Endothelial cell of umbilical vein (primary cell): ENCODE measurements at regions not wholly inside any gene's neighbourhood (a gene's known extent, or its start where the extent isn't known, plus 50 kb on each side); places are given as distances from the start of the nearest gene placed in this dataset.

Source experiments
- BruUV-seq: library from RNA; stranded (reverse); fragments of 400-500 nt; replicated peaks from 2 replicates; lab custom pipeline; 2021; lab: Mats Ljungman, UMichigan
- CTCF ChIA-PET: fragments of 300-600, 350-600 bp; sonication (Branson Sonifier 250); formaldehyde crosslinking; loops from one replicate; lab custom pipeline; 2021; ENCODE audit warnings: antibody characterized with exemption, inconsistent platforms; lab: Charles Lee
- POLR2A ChIA-PET: fragments of 300-600, 350-600 bp; sonication (Branson Sonifier 250); formaldehyde crosslinking; loops from one replicate; lab custom pipeline; 2021; ENCODE audit warnings: antibody characterized with exemption, inconsistent platforms; lab: Charles Lee
- DNase-seq: peaks from one replicate; pipeline ENCODE4 v3.0.0-alpha.2; 2011; ENCODE audit warnings: low read depth, low spot score
- FAIRE-seq: peaks from 2 replicates; lab custom pipeline; 2011; peaks lifted over from hg19 to GRCh38; lab: Jason Lieb, UNC
- H2AFZ ChIP-seq: 2 replicates; pipeline ENCODE4 v1.6.0; 2012; ENCODE audit warnings: low read depth, low read length, control low read depth, inconsistent platforms
- H3K27ac ChIP-seq: 2 replicates; pipeline ENCODE4 v1.5.1; 2011; ENCODE audit warnings: low read depth, mild to moderate bottlenecking, control low read depth, low read length, moderate library complexity; ENCODE audit not compliant: insufficient read depth
- H3K27me3 ChIP-seq, 2 experiments: 2 replicates each; pipeline versions ENCODE4 v1.6.0 to v1.6.1; 2011; ENCODE audit warnings: low read length in 2 of 2, mixed read lengths in 1 of 2; ENCODE audit not compliant: control insufficient read depth in 2 of 2, insufficient read depth in 2 of 2
- H3K36me3 ChIP-seq, 2 experiments: 2 replicates in 1 of 2; 3 replicates in 1 of 2; pipeline ENCODE4 v1.5.1; 2011; ENCODE audit warnings: low read length in 2 of 2, mild to moderate bottlenecking in 1 of 2, moderate library complexity in 1 of 2; ENCODE audit not compliant: control insufficient read depth in 2 of 2, insufficient read depth in 2 of 2; ENCODE audit errors: extremely low read depth in 1 of 2
- H3K4me1 ChIP-seq: 3 replicates; pipeline ENCODE4 v1.5.1; 2011; ENCODE audit warnings: mild to moderate bottlenecking, low read length; ENCODE audit not compliant: control insufficient read depth, insufficient read depth; ENCODE audit errors: extremely low read depth
- H3K4me2 ChIP-seq: 2 replicates; pipeline ENCODE4 v1.6.1; 2011; ENCODE audit warnings: low read length, control low read depth, mixed read lengths; ENCODE audit not compliant: insufficient read depth
- H3K4me3 ChIP-seq, 3 experiments: fragments of 200-600 bp in 1 of 3; sonication (generic), shearing (Covaris generic) in 1 of 3; replicated peaks in 1 of 3; 2 replicates each; pipeline ENCODE4 v1.5.1; 2011 to 2016; ENCODE audit warnings: control low read depth in 3 of 3, low read length in 3 of 3, mild to moderate bottlenecking in 2 of 3, inconsistent platforms in 1 of 3, low read depth in 1 of 3, moderate library complexity in 1 of 3; ENCODE audit not compliant: insufficient read depth in 1 of 3
- H3K79me2 ChIP-seq: 2 replicates; pipeline ENCODE4 v1.6.0; 2012; ENCODE audit warnings: low read length, inconsistent platforms; ENCODE audit not compliant: control insufficient read depth, insufficient read depth
- H3K9ac ChIP-seq: replicated peaks from 2 replicates; pipeline ENCODE3; 2011; ENCODE audit warnings: low read length, control low read depth; ENCODE audit not compliant: insufficient read depth; ENCODE audit errors: extremely low read depth
- H3K9me1 ChIP-seq: replicated peaks from 3 replicates; pipeline ENCODE4 v1.6.0; 2011; ENCODE audit warnings: mild to moderate bottlenecking, low read length; ENCODE audit not compliant: control insufficient read depth, insufficient read depth; ENCODE audit errors: extremely low read depth
- H3K9me3 ChIP-seq: replicated peaks from 2 replicates; pipeline ENCODE4 v1.5.1; 2012; ENCODE audit warnings: low read length, inconsistent platforms; ENCODE audit not compliant: control insufficient read depth, insufficient read depth
- H4K20me1 ChIP-seq: replicated peaks from 2 replicates; pipeline ENCODE3; 2011; ENCODE audit warnings: mild to moderate bottlenecking, low read length; ENCODE audit not compliant: control insufficient read depth, insufficient read depth; ENCODE audit errors: extremely low read depth
- EZH2 ChIP-seq: IDR thresholded peaks from 2 replicates; pipeline ENCODE4 v1.6.1; 2012; ENCODE audit warnings: borderline replicate concordance, low read depth, mild to moderate bottlenecking, moderate library complexity, low read length, inconsistent platforms; ENCODE audit not compliant: severe bottlenecking
- FOS ChIP-seq: IDR thresholded peaks from 2 replicates; pipeline ENCODE4 v1.6.1; 2011; ENCODE audit warnings: mild to moderate bottlenecking, low read length, moderate library complexity, borderline replicate concordance; ENCODE audit not compliant: insufficient read depth
- GATA2 ChIP-seq: IDR thresholded peaks from 2 replicates; pipeline ENCODE4 v1.7.0; 2011; ENCODE audit warnings: low read depth, mild to moderate bottlenecking, moderate library complexity, mixed read lengths, low read length; ENCODE audit not compliant: insufficient read length, insufficient read depth
- JUN ChIP-seq: IDR thresholded peaks from 2 replicates; pipeline ENCODE4 v1.6.1; 2011; ENCODE audit warnings: borderline replicate concordance, low read depth; ENCODE audit not compliant: insufficient read length, insufficient read depth
- MYC ChIP-seq: IDR thresholded peaks from one replicate; pipeline ENCODE4 v1.6.1; 2011; ENCODE audit warnings: mild to moderate bottlenecking, low read depth, low read length
- POLR2A ChIP-seq: IDR thresholded peaks from 2 replicates; pipeline ENCODE4 v1.6.1; 2012; ENCODE audit warnings: low read depth, mild to moderate bottlenecking, control low read depth, low read length
- POLR2AphosphoS5 ChIP-seq: IDR thresholded peaks from 2 replicates; pipeline ENCODE4 v1.6.1; 2012; ENCODE audit warnings: low read depth, mild to moderate bottlenecking, control low read depth, low read length, moderate library complexity; ENCODE audit not compliant: insufficient read depth
- dilution Hi-C: fragments of 300-500 bp; cut with MboI; formaldehyde crosslinking; loops from one replicate; pipeline ENCODE4 v1.15.0; 2019; ENCODE audit warnings: low sequenced_read_pairs; ENCODE audit not compliant: extremely low pct_ligation_motif_present
- intact Hi-C: fragments of 100-400 bp; cut with micrococcal nuclease; formaldehyde crosslinking; loops from one replicate; pipeline ENCODE4 v1.10.0; 2022
- TF ChIP-seq, protein P1 (sequence below): IDR thresholded peaks from 2 replicates; pipeline ENCODE4 v1.6.1; 2011; ENCODE audit not compliant: insufficient read depth, insufficient read length
- TF ChIP-seq, protein P2 (sequence below), 2 donors: IDR thresholded peaks; 1 replicate in 1 of 2; 2 replicates in 1 of 2; pipeline ENCODE4 v1.5.1; 2011; ENCODE audit warnings: low read length in 2 of 2, mild to moderate bottlenecking in 2 of 2, moderate library complexity in 2 of 2, control low read depth in 1 of 2, inconsistent platforms in 1 of 2, low read depth in 1 of 2; ENCODE audit not compliant: insufficient read depth in 1 of 2; ENCODE audit errors: extremely low read depth in 1 of 2

DNA sequence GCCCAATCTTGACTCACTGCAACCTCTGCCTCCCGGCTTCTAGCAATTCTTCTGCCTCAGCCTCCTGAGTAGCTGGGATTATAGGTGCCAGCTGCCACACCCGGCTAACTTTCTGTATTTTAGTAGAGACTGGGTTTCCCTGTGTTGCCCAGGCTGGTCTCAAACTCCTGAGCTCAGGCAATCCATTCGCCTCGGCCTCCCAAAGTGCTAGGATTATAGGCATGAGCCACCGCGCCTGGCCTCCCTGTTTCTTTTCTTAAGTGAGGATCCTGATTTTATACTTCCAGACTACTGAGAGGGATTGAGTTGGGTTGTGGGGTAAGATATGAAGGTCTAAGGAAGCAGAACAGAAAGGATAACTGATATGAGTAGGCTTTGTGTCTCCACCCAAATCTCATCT is 106.8 kb downstream of the CNTN3 start:
- Histone ChIP-seq H3K9me3 (no peaks in the 10 kb centered on the region), H3K9me1 (no peaks in the 10 kb centered on the region), H3K27ac (no peak overlapping the region), H3K79me2 (no peaks in the 10 kb centered on the region), H3K4me3 (no peak overlapping the region), H3K27me3 (no peaks in the 10 kb centered on the region), H3K9ac (no peak overlapping the region), H3K4me2 (no peak overlapping the region), H3K4me1 (no peaks in the 10 kb centered on the region), H3K36me3 (no peaks in the 10 kb centered on the region), H4K20me1 (no peaks in the 10 kb centered on the region), H2AFZ (no peak overlapping the region)
- intact Hi-C loops (no loop called here), dilution Hi-C loops (no loop called here)
- DNase-seq (no peak), FAIRE-seq (no peak)
- no TSS peak for BruUV-seq
- TF ChIP-seq JUN = no peak
- TF ChIP-seq POLR2AphosphoS5 = no peak
- TF ChIP-seq, protein P1, sequence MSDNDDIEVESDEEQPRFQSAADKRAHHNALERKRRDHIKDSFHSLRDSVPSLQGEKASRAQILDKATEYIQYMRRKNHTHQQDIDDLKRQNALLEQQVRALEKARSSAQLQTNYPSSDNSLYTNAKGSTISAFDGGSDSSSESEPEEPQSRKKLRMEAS = no peak
- TF ChIP-seq MYC = no peak
- no peak for TF ChIP-seq FOS
- no peak for TF ChIP-seq GATA2
- TF ChIP-seq, protein P2, sequence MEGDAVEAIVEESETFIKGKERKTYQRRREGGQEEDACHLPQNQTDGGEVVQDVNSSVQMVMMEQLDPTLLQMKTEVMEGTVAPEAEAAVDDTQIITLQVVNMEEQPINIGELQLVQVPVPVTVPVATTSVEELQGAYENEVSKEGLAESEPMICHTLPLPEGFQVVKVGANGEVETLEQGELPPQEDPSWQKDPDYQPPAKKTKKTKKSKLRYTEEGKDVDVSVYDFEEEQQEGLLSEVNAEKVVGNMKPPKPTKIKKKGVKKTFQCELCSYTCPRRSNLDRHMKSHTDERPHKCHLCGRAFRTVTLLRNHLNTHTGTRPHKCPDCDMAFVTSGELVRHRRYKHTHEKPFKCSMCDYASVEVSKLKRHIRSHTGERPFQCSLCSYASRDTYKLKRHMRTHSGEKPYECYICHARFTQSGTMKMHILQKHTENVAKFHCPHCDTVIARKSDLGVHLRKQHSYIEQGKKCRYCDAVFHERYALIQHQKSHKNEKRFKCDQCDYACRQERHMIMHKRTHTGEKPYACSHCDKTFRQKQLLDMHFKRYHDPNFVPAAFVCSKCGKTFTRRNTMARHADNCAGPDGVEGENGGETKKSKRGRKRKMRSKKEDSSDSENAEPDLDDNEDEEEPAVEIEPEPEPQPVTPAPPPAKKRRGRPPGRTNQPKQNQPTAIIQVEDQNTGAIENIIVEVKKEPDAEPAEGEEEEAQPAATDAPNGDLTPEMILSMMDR (IDR thresholded peaks at IDR 0.05; ENCODE audit: extremely low read depth in 1 of 2, insufficient read depth in 1 of 2, low read depth in 1 of 2, low read length in 2 of 2) = no peak
- no peak for TF ChIP-seq POLR2A
- TF ChIP-seq EZH2 = no peak
- CTCF ChIA-PET = no interaction called here
- POLR2A ChIA-PET = no interaction called here
